HepG2 (cell line): ENCODE measurements at regions not wholly inside any gene's neighbourhood (a gene's known extent, or its start where the extent isn't known, plus 50 kb on each side); places are given as distances from the start of the nearest gene placed in this dataset.

Experiments
- ADNP ChIP-seq: sonication (generic); formaldehyde crosslinking; IDR thresholded peaks from 2 replicates; pipeline ENCODE4 v1.4.0; 2020; ENCODE audit warnings: missing genetic modification reagents
- CTCF ChIP-seq: sonication (generic); formaldehyde crosslinking; IDR thresholded peaks from 2 replicates; pipeline ENCODE4 v1.5.0; 2020; ENCODE audit warnings: mild to moderate bottlenecking, missing genetic modification reagents, moderate library complexity
- HNRNPLL ChIP-seq: fragments of 200-400 bp; formaldehyde crosslinking; IDR thresholded peaks from 2 replicates; pipeline ENCODE4 v1.6.1; 2017; ENCODE audit warnings: mild to moderate bottlenecking, low read depth, low read length; ENCODE audit not compliant: poor library complexity, severe bottlenecking
- JUND ChIP-seq: sonication (generic); formaldehyde crosslinking; IDR thresholded peaks from 2 replicates; pipeline ENCODE4 v1.8.0; 2022; ENCODE audit warnings: mild to moderate bottlenecking, missing genetic modification reagents
- POLR2A ChIP-seq, 2 experiments: IDR thresholded peaks; 2 replicates each; pipeline ENCODE4 v1.6.1; 2011; ENCODE audit warnings: low read depth in 2 of 2, low read length in 2 of 2, mild to moderate bottlenecking in 1 of 2, moderate library complexity in 1 of 2; ENCODE audit not compliant: insufficient read depth in 1 of 2
- RAD51 ChIP-seq: fragments of 450-650 bp; IDR thresholded peaks from 2 replicates; pipeline ENCODE4 v1.6.1; 2016; ENCODE audit warnings: borderline replicate concordance
- RBM22 ChIP-seq: fragments of 200-400 bp; formaldehyde crosslinking; optimal IDR thresholded peaks from 2 replicates; pipeline ENCODE3; 2017; ENCODE audit warnings: mild to moderate bottlenecking, low read length, moderate library complexity
- SMAD3 ChIP-seq: sonication (generic); formaldehyde crosslinking; IDR thresholded peaks from 2 replicates; pipeline ENCODE4 v1.4.0; 2020; ENCODE audit warnings: missing genetic modification reagents
- TCF7 ChIP-seq: sonication (generic); IDR thresholded peaks from 2 replicates; pipeline ENCODE4 v1.6.1; 2016; ENCODE audit warnings: antibody characterized with exemption, low read depth
- TRIM24 ChIP-seq: sonication (generic); formaldehyde crosslinking; IDR thresholded peaks from 2 replicates; pipeline ENCODE4 v1.8.0; 2022; ENCODE audit warnings: mild to moderate bottlenecking, missing genetic modification reagents
- ZNF7 ChIP-seq: IDR thresholded peaks from 2 replicates; pipeline ENCODE4 v1.6.1; 2016; ENCODE audit warnings: missing biosample characterization, missing genetic modification reagents

GRCh38 chr18:79601234-79601633 lies 78.4 kb upstream of the CTDP1 start:
- no peak for TF ChIP-seq CTCF (CRISPR knock-in tag)
- TF ChIP-seq ZNF7, result no peak
- TF ChIP-seq SMAD3 (CRISPR knock-in tag), result no peak
- TF ChIP-seq HNRNPLL, result no peak
- no peak for TF ChIP-seq POLR2A (IDR thresholded peaks at IDR 0.05; ENCODE audit: insufficient read depth in 1 of 2, low read depth in 2 of 2, low read length in 2 of 2)
- TF ChIP-seq RAD51, result no peak
- no peak for TF ChIP-seq TRIM24
- TF ChIP-seq TCF7, result no peak
- TF ChIP-seq ADNP, result no peak
- no peak for TF ChIP-seq RBM22
- TF ChIP-seq JUND (CRISPR knock-in tag), result no peak
